Skeletal muscle satellite cell (primary cell): ENCODE measurements at regions not wholly inside any gene's neighbourhood (a gene's known extent, or its start where the extent isn't known, plus 50 kb on each side); places are given as distances from the start of the nearest gene placed in this dataset.
"Not testable (repeated sequence)": the region's sequence is repeated elsewhere in the genome, so short reads cannot be mapped to it uniquely, and the experiment has no call there.

Experiments used
- H3K27me3 ChIP-seq: 2 replicates; pipeline ENCODE4 v1.7.0; 2013; ENCODE audit warnings: low read length; ENCODE audit not compliant: control insufficient read depth, insufficient read depth
- H3K36me3 ChIP-seq: 2 replicates; pipeline ENCODE4 v1.7.0; 2013; ENCODE audit warnings: mild to moderate bottlenecking, control low read depth, low read length; ENCODE audit not compliant: insufficient read depth
- H3K4me1 ChIP-seq: 2 replicates; pipeline ENCODE4 v1.7.0; 2013; ENCODE audit warnings: low read length; ENCODE audit not compliant: control insufficient read depth, insufficient read depth
- H3K4me2 ChIP-seq: 2 replicates; pipeline ENCODE4 v1.7.0; 2013; ENCODE audit warnings: mild to moderate bottlenecking, low read length
- H3K4me3 ChIP-seq: 2 replicates; pipeline ENCODE4 v1.7.0; 2013; ENCODE audit warnings: low read length
- H3K9ac ChIP-seq: 2 replicates; pipeline ENCODE4 v1.7.0; 2013; ENCODE audit warnings: mild to moderate bottlenecking, low read depth, low read length, moderate library complexity
- H3K9me3 ChIP-seq: replicated peaks from 2 replicates; pipeline ENCODE4 v1.7.0; 2013; ENCODE audit warnings: mild to moderate bottlenecking, control low read depth, low read length

- Histone ChIP-seq H3K36me3 (no peaks in the 10 kb centered on the region), H3K4me2 (no peak overlapping the region), H3K9ac (no peak overlapping the region), H3K9me3 (no peaks in the 10 kb centered on the region), H3K4me3 (no peak overlapping the region), H3K27me3 (no peaks in the 10 kb centered on the region), H3K4me1 (peaks cover 19% of the 10 kb centered on the region)
These were observed 161.5 kb downstream of the NRIP1 start for GRCh38 chr21:14903172-14903865.

- Histone ChIP-seq H3K4me1 (peaks cover 19% of the 10 kb centered on the region), H3K9ac (no peak overlapping the region), H3K36me3 (no peaks in the 10 kb centered on the region), H3K27me3 (no peaks in the 10 kb centered on the region), H3K4me3 (no peak overlapping the region), H3K9me3 (no peaks in the 10 kb centered on the region), H3K4me2 (no peak overlapping the region)
These were observed 163.3 kb downstream of the NRIP1 start for GRCh38 chr21:14901482-14901958.

GRCh38 chr21:14900611-14901010, 164.2 kb downstream of the NRIP1 start:
- Histone ChIP-seq H3K4me3 (peak overlapping the region; percentile 14), H3K36me3 (no peaks in the 10 kb centered on the region), H3K4me1 (peaks cover 19% of the 10 kb centered on the region), H3K4me2 (peak overlapping the region; percentile 55), H3K9me3 (no peaks in the 10 kb centered on the region), H3K9ac (no peak overlapping the region), H3K27me3 (no peaks in the 10 kb centered on the region)

GRCh38 chr21:14900058-14900457, 164.7 kb downstream of the NRIP1 start:
- Histone ChIP-seq H3K4me2 (peak overlapping the region; percentile 55), H3K36me3 (no peaks in the 10 kb centered on the region), H3K9ac (no peak overlapping the region)

GRCh38 chr21:14895792-14896191, 169.0 kb downstream of the NRIP1 start:
- Histone ChIP-seq H3K4me3 (no peak overlapping the region), H3K27me3 (no peaks in the 10 kb centered on the region), H3K4me1 (peaks cover 11% of the 10 kb centered on the region), H3K9me3 (no peaks in the 10 kb centered on the region), H3K9ac (no peak overlapping the region), H3K4me2 (no peak overlapping the region), H3K36me3 (no peaks in the 10 kb centered on the region)

More at GRCh38 chr21:14900058-14900457, 164.7 kb downstream of the NRIP1 start:
- Histone ChIP-seq H3K9me3 (no peaks in the 10 kb centered on the region), H3K4me1 (peaks cover 19% of the 10 kb centered on the region), H3K4me3 (peak overlapping the region; percentile 14), H3K27me3 (no peaks in the 10 kb centered on the region)

GRCh38 chr21:14890141-14890540, 174.7 kb downstream of the NRIP1 start:
- Histone ChIP-seq H3K4me1 (peaks cover 7% of the 10 kb centered on the region), H3K9ac (no peak overlapping the region), H3K36me3 (no peaks in the 10 kb centered on the region), H3K9me3 (no peaks in the 10 kb centered on the region), H3K4me3 (no peak overlapping the region), H3K4me2 (no peak overlapping the region), H3K27me3 (no peaks in the 10 kb centered on the region)

- no peaks in the 10 kb centered on the region for H3K9me3 ChIP-seq
- no peaks in the 10 kb centered on the region for H3K36me3 ChIP-seq
- no peak overlapping the region for H3K4me3 ChIP-seq
- H3K4me2 ChIP-seq, result no peak overlapping the region
- H3K4me1 ChIP-seq, result peaks cover 7% of the 10 kb centered on the region
- H3K9ac ChIP-seq, result no peak overlapping the region
- no peaks in the 10 kb centered on the region for H3K27me3 ChIP-seq
These were observed 175.6 kb downstream of the NRIP1 start for GRCh38 chr21:14889080-14889810.

GRCh38 chr21:14888202-14888601, 176.6 kb downstream of the NRIP1 start:
- Histone ChIP-seq H3K9ac (no peak overlapping the region), H3K4me1 (peaks cover 7% of the 10 kb centered on the region), H3K4me2 (no peak overlapping the region), H3K36me3 (no peaks in the 10 kb centered on the region), H3K27me3 (no peaks in the 10 kb centered on the region), H3K9me3 (no peaks in the 10 kb centered on the region), H3K4me3 (no peak overlapping the region)

- H3K9ac ChIP-seq, result no peak overlapping the region
- no peak overlapping the region for H3K4me3 ChIP-seq
- no peaks in the 10 kb centered on the region for H3K9me3 ChIP-seq
- no peaks in the 10 kb centered on the region for H3K36me3 ChIP-seq
- H3K4me1 ChIP-seq, result peaks cover 9% of the 10 kb centered on the region
- no peaks in the 10 kb centered on the region for H3K27me3 ChIP-seq
- no peak overlapping the region for H3K4me2 ChIP-seq
These were observed 178.8 kb downstream of the NRIP1 start for GRCh38 chr21:14886001-14886400.

GRCh38 chr21:14883351-14883750, 181.4 kb downstream of the NRIP1 start:
- H3K4me1 ChIP-seq, result peaks cover 3% of the 10 kb centered on the region
- H3K36me3 ChIP-seq, result no peaks in the 10 kb centered on the region
- no peaks in the 10 kb centered on the region for H3K9me3 ChIP-seq
- H3K27me3 ChIP-seq, result no peaks in the 10 kb centered on the region
- H3K9ac ChIP-seq, result no peak overlapping the region
- no peak overlapping the region for H3K4me2 ChIP-seq
- H3K4me3 ChIP-seq, result no peak overlapping the region

- not testable (repeated sequence) for H3K27me3 ChIP-seq, H3K9me3 ChIP-seq
- H3K4me1 ChIP-seq, result peaks cover 11% of the 10 kb centered on the region
These were observed 182.3 kb downstream of the NRIP1 start for GRCh38 chr21:14882545-14882944.

More at GRCh38 chr21:14882545-14882944, 182.3 kb downstream of the NRIP1 start:
- not testable (repeated sequence) for H3K36me3 ChIP-seq, H3K4me3 ChIP-seq, H3K4me2 ChIP-seq, H3K9ac ChIP-seq
